ENCODE measurements at regions not wholly inside any gene's neighbourhood (a gene's known extent, or its start where the extent isn't known, plus 50 kb on each side); places are given as distances from the start of the nearest gene placed in this dataset.

DNA sequence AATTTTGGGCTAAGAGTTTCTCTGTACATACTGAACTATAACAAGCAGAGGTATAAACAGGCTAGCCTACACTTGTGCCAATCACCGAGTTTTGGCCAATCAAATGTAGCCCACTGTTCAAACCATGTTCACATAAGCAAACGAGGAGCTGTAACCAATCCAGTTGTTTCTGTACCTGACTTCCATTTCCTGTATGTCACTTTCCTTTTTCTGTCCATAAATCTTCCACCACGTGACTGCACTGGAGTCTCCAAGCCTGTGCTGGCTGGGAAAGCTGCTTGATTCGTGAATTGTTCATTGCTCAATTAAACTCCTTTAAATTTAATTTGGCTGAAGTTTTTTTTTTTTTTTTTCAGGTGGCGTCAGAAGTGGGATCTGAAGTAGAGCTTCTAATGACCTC, 332.9 kb downstream of the RNF144B start:
- Histone ChIP-seq H3K4me2 (replicated peaks; ENCODE audit: extremely low read depth, low read length, poor library complexity, severe bottlenecking) (no peak overlapping the region), H3K27me3 (ENCODE audit: control insufficient read depth in 2 of 2, insufficient read depth in 2 of 2, low read length in 2 of 2) (no peaks in the 10 kb centered on the region), H3K4me3 (replicated peaks in 1 of 3; ENCODE audit: low read depth in 2 of 3, low read length in 3 of 3) (no peak overlapping the region), H2AFZ (ENCODE audit: insufficient read depth, low read depth, low read length, poor library complexity, severe bottlenecking) (no peak overlapping the region), H3K4me1 (ENCODE audit: control insufficient read depth in 1 of 2, insufficient read depth in 2 of 2, low read length in 2 of 2) (no peaks in the 10 kb centered on the region), H3K9ac (ENCODE audit: insufficient read depth, low read length, poor library complexity, severe bottlenecking) (no peak overlapping the region), H4K20me1 (ENCODE audit: insufficient read depth, low read length) (no peaks in the 10 kb centered on the region), H3K79me2 (ENCODE audit: insufficient read depth, low read length) (no peaks in the 10 kb centered on the region), H3K27ac (ENCODE audit: low read depth in 1 of 2, low read length in 2 of 2) (no peak overlapping the region), H3K9me3 (replicated peaks in 1 of 2; ENCODE audit: control insufficient read depth in 1 of 2, insufficient read depth in 1 of 2, low read length in 2 of 2) (peaks cover 0 to 3% of the 10 kb centered on the region in 2 donors), H3K36me3 (replicated peaks in 1 of 2; ENCODE audit: control insufficient read depth in 1 of 2, insufficient read depth in 2 of 2, low read length in 2 of 2) (no peaks in the 10 kb centered on the region)
- Mint-ChIP-seq H3K4me3 (no peak overlapping the region), H3K4me1 (no peaks in the 10 kb centered on the region), H3K36me3 (no peaks in the 10 kb centered on the region), H3K27me3 (ENCODE audit: low read depth in 3 of 3) (peaks cover 0 to 1% (median 0%) of the 10 kb centered on the region in 3 donors), H3K9me3 (peaks cover 0 to 7% (median 2%) of the 10 kb centered on the region in 7 donors), H3K27ac (no peak overlapping the region)
- intact Hi-C loops (cut with micrococcal nuclease), result no loop called here
- WGBS (ENCODE audit: insufficient coverage), result 70% methylated on average over 2 of the region's 5 CpGs
- TF ChIP-seq, protein P1, sequence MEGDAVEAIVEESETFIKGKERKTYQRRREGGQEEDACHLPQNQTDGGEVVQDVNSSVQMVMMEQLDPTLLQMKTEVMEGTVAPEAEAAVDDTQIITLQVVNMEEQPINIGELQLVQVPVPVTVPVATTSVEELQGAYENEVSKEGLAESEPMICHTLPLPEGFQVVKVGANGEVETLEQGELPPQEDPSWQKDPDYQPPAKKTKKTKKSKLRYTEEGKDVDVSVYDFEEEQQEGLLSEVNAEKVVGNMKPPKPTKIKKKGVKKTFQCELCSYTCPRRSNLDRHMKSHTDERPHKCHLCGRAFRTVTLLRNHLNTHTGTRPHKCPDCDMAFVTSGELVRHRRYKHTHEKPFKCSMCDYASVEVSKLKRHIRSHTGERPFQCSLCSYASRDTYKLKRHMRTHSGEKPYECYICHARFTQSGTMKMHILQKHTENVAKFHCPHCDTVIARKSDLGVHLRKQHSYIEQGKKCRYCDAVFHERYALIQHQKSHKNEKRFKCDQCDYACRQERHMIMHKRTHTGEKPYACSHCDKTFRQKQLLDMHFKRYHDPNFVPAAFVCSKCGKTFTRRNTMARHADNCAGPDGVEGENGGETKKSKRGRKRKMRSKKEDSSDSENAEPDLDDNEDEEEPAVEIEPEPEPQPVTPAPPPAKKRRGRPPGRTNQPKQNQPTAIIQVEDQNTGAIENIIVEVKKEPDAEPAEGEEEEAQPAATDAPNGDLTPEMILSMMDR (IDR thresholded peaks at IDR 0.05), result no peak
- no peak for DNase-seq

DNA sequence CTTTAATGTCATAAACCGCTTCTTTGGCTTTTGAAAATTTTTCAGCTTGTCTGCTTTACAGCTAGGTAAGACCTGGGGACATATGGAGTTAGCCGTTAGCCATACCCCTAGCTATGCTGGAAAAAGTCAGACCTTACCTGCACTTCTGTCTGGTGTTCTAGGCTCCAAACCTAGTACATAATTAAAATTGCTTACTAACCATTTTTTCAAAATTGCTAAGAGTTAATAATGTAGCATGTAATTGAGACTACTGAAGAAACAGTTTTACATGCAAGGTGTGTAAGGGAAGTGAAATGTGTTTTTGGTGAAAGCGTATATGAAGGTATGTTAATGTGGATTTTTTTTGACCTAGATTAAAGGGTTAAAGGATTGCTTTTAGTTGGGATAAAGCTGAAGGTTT, 336.9 kb downstream of the RNF144B start:
- no peak overlapping the region for H2AFZ ChIP-seq (ENCODE audit: insufficient read depth, low read depth, low read length, poor library complexity, severe bottlenecking)
- no peaks in the 10 kb centered on the region for H3K79me2 ChIP-seq (ENCODE audit: insufficient read depth, low read length)
- no peak overlapping the region for H3K4me3 Mint-ChIP-seq
- no peak for DNase-seq
- H3K36me3 Mint-ChIP-seq, result no peaks in the 10 kb centered on the region
- H3K9me3 Mint-ChIP-seq, result peaks cover 0 to 4% (median 2%) of the 10 kb centered on the region in 7 donors
- H3K27me3 ChIP-seq (ENCODE audit: control insufficient read depth in 2 of 2, insufficient read depth in 2 of 2, low read length in 2 of 2), result no peaks in the 10 kb centered on the region
- no peak overlapping the region for H3K27ac Mint-ChIP-seq
- no peaks in the 10 kb centered on the region for H4K20me1 ChIP-seq (ENCODE audit: insufficient read depth, low read length)
- no peaks in the 10 kb centered on the region for H3K36me3 ChIP-seq (replicated peaks in 1 of 2; ENCODE audit: control insufficient read depth in 1 of 2, insufficient read depth in 2 of 2, low read length in 2 of 2)
- H3K4me3 ChIP-seq (replicated peaks in 1 of 3; ENCODE audit: low read depth in 2 of 3, low read length in 3 of 3), result no peak overlapping the region
- H3K9ac ChIP-seq (ENCODE audit: insufficient read depth, low read length, poor library complexity, severe bottlenecking), result no peak overlapping the region
- no peaks in the 10 kb centered on the region for H3K4me1 Mint-ChIP-seq
- no peak overlapping the region for H3K27ac ChIP-seq (ENCODE audit: low read depth in 1 of 2, low read length in 2 of 2)
- peaks cover 0 to 3% of the 10 kb centered on the region in 2 donors for H3K9me3 ChIP-seq (replicated peaks in 1 of 2; ENCODE audit: control insufficient read depth in 1 of 2, insufficient read depth in 1 of 2, low read length in 2 of 2)
- intact Hi-C loops (cut with micrococcal nuclease), result no loop called here
- no peak overlapping the region for H3K4me2 ChIP-seq (replicated peaks; ENCODE audit: extremely low read depth, low read length, poor library complexity, severe bottlenecking)
- TF ChIP-seq, protein P1 (IDR thresholded peaks at IDR 0.05), result no peak
- WGBS (ENCODE audit: insufficient coverage), result 100% methylated on average over 1 of the region's 3 CpGs
- H3K27me3 Mint-ChIP-seq (ENCODE audit: low read depth in 3 of 3), result no peaks in the 10 kb centered on the region
- no peaks in the 10 kb centered on the region for H3K4me1 ChIP-seq (ENCODE audit: control insufficient read depth in 1 of 2, insufficient read depth in 2 of 2, low read length in 2 of 2)

Data from CD14-positive monocyte (primary cell).